Stimulated activated naive CD8-positive, alpha-beta T cell treated with anti-CD3 and anti-CD28 coated beads, Interleukin-15, amount 100 ng/mL, for 72 hours (primary cell): ENCODE measurements at regions not wholly inside any gene's neighbourhood (a gene's known extent, or its start where the extent isn't known, plus 50 kb on each side); places are given as distances from the start of the nearest gene placed in this dataset.

ENCODE experiments used
- ATAC-seq: fragments of 150-1000 bp; cut with Tn5 transposase; 2 replicates; pipeline ENCODE4 v1.10.0; 2021; ENCODE audit warnings: mild to moderate bottlenecking, moderate library complexity
- DNase-seq, 2 donors: peaks; one replicate each; pipeline ENCODE4 v3.0.0; 2021 to 2022
- H3K27ac Mint-ChIP-seq, 2 donors: one replicate each; pipeline ENCODE4 v1.8.0; 2022; ENCODE audit warnings: mild to moderate bottlenecking in 2 of 2, mixed read lengths in 2 of 2, moderate library complexity in 2 of 2
- H3K27me3 Mint-ChIP-seq: one replicate; pipeline ENCODE4 v1.8.0; 2022; ENCODE audit warnings: mixed read lengths
- H3K4me1 Mint-ChIP-seq: one replicate; pipeline ENCODE4 v1.8.0; 2022; ENCODE audit warnings: mild to moderate bottlenecking, mixed read lengths
- H3K4me3 Mint-ChIP-seq, 2 donors: one replicate each; pipeline ENCODE4 v1.8.0; 2022; ENCODE audit warnings: mild to moderate bottlenecking in 2 of 2, mixed read lengths in 2 of 2, moderate library complexity in 1 of 2
- H3K9me3 Mint-ChIP-seq, 2 donors: one replicate each; pipeline ENCODE4 v1.8.0; 2022; ENCODE audit warnings: mixed read lengths in 2 of 2

DNA sequence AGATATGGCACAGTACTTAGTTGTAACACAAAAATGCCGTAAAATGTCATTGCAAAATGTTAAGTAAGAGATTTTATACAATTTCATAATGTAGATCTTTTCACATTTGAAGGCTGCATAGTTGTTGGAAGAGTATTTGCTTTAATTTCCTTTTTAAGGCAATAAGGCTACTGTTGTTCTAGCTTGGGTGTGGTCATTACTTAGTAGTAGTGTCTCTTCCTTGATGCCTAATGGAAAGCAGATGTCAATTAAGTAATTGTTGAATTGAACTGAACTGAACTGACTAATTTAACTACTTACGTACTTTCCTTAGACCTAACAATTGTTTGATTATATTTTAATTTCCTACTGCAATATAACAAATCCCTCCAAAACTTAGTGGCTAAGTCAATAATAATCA, 181.7 kb downstream of the FLRT2 start:
- Mint-ChIP-seq H3K4me3 (no peak overlapping the region), H3K27me3 (no peaks in the 10 kb centered on the region), H3K9me3 (peaks cover 0 to 5% of the 10 kb centered on the region in 2 donors), H3K4me1 (no peaks in the 10 kb centered on the region), H3K27ac (no peak overlapping the region)
- ATAC-seq (no peak), DNase-seq (no peak)
